Neural crest cell (in vitro differentiated cells): ENCODE measurements at regions not wholly inside any gene's neighbourhood (a gene's known extent, or its start where the extent isn't known, plus 50 kb on each side); places are given as distances from the start of the nearest gene placed in this dataset.

Experiments used
- DNase-seq: peaks from one replicate; pipeline ENCODE4 v3.0.0; 2021; ENCODE audit warnings: low read depth, mixed read lengths, low spot score
- H3K27ac Mint-ChIP-seq: one replicate; pipeline ENCODE4 v1.8.0; 2021; ENCODE audit warnings: mild to moderate bottlenecking, mixed read lengths; ENCODE audit not compliant: unreplicated experiment
- H3K27me3 Mint-ChIP-seq: 2 replicates; pipeline ENCODE4 v1.8.0; 2021; ENCODE audit warnings: low read depth, mild to moderate bottlenecking, mixed read lengths
- H3K36me3 Mint-ChIP-seq: 2 replicates; pipeline ENCODE4 v1.8.0; 2021; ENCODE audit warnings: low read depth, mild to moderate bottlenecking, mixed read lengths
- H3K4me1 Mint-ChIP-seq: 2 replicates; pipeline ENCODE4 v1.8.0; 2021; ENCODE audit warnings: mixed read lengths
- H3K4me3 Mint-ChIP-seq: one replicate; pipeline ENCODE4 v1.8.0; 2021; ENCODE audit warnings: mild to moderate bottlenecking, mixed read lengths
- H3K9me3 Mint-ChIP-seq: 2 replicates; pipeline ENCODE4 v1.8.0; 2021; ENCODE audit warnings: mixed read lengths
- TF ChIP-seq, protein P1 (sequence below): fragments of 200-600 bp; sonication (generic); conservative IDR thresholded peaks from 2 replicates; pipeline ENCODE4 v1.5.0; 2021; ENCODE audit warnings: antibody characterized with exemption, mild to moderate bottlenecking

DNA sequence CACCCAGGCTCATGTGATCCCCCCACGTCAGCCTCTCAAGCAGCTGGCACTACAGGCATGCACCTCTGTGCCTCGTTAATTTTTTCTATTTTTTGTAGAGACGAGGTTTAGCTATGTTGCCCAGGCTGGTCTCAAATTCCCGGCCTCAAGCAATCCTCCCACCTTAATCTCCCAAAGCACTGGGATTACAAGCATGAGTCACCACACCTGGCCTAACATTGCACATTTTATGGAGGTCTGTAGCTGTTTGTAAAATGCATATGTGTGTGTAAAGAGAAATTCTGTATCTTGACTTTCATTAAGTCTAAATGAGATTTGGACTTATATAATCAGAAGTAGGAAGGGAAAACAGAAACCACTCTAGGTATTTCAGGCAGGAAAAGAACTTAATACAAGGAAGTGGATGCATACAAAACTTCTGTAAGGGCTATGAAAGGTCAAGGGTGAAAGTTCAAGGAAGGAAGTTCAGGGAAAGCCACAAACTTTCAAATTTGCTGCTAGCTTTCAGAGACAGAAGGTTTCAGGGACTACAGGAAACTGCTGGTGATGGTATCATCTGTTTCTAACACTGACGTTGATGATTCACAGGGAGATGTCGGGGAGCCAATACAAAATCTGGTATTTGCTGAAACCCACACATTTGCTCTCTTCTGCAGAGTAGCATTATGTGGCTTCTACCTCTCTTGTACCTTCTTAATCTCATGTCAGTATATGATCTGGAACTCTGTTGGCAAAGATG, 209.4 kb downstream of the PIK3R1 start:
- no peak overlapping the region for H3K27ac Mint-ChIP-seq
- no peak for DNase-seq
- peaks cover 30% of the 10 kb centered on the region for H3K4me1 Mint-ChIP-seq
- TF ChIP-seq, protein P1, sequence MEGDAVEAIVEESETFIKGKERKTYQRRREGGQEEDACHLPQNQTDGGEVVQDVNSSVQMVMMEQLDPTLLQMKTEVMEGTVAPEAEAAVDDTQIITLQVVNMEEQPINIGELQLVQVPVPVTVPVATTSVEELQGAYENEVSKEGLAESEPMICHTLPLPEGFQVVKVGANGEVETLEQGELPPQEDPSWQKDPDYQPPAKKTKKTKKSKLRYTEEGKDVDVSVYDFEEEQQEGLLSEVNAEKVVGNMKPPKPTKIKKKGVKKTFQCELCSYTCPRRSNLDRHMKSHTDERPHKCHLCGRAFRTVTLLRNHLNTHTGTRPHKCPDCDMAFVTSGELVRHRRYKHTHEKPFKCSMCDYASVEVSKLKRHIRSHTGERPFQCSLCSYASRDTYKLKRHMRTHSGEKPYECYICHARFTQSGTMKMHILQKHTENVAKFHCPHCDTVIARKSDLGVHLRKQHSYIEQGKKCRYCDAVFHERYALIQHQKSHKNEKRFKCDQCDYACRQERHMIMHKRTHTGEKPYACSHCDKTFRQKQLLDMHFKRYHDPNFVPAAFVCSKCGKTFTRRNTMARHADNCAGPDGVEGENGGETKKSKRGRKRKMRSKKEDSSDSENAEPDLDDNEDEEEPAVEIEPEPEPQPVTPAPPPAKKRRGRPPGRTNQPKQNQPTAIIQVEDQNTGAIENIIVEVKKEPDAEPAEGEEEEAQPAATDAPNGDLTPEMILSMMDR, result no peak
- no peaks in the 10 kb centered on the region for H3K36me3 Mint-ChIP-seq
- H3K4me3 Mint-ChIP-seq, result no peak overlapping the region
- H3K27me3 Mint-ChIP-seq, result no peaks in the 10 kb centered on the region
- H3K9me3 Mint-ChIP-seq, result no peaks in the 10 kb centered on the region

DNA sequence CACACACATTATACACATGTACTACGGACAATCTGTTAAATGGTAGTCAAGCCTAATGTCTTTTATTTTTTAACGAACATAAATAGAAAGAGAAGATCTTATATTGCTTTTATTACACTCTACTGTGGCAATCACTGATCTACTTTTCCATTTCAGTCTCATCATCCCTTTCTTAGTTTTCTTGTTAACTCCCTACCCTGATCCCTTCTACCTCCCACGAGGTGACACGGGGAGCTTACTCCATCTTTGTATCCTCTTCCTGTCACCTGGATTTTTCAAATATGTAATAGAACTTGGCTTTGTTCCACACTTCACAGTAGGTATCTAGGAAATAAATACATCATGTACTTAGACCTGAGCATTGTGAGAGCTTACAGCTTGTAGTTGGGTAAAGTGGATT, 211.0 kb downstream of the PIK3R1 start:
- Mint-ChIP-seq H3K27ac (no peak overlapping the region), H3K4me3 (no peak overlapping the region), H3K4me1 (peaks cover 17% of the 10 kb centered on the region), H3K36me3 (no peaks in the 10 kb centered on the region), H3K9me3 (no peaks in the 10 kb centered on the region), H3K27me3 (no peaks in the 10 kb centered on the region)
- TF ChIP-seq, protein P1, result no peak
- DNase-seq, result no peak

DNA sequence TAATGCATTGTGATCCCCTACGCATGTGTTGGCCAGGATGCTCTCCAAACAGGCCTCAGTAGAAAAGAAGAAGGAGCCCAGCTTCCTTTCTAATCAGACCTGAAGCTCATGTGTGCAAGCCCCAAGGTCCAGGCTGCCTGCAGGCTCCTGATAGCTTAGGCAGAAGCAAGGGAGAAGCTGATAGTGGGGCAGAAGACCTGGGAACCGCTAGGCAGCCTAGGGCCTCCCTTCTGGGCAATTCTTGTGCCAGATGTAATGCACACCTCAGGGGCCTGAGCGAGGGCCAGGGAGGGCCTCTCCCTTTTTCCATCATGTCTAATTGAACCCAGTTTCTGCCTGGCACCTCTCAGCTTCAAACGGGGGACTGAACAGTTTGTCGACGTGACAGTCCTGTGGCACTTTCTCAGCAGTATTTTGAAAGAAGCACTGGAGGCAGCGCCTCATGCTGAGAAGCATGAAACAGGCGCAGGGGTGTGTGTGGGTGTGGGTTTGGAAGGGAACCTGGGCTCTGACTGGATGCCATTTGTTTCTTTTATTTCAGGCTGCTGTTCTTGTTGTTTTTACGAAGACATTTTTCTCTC, 212.8 kb downstream of the PIK3R1 start:
- no peaks in the 10 kb centered on the region for H3K27me3 Mint-ChIP-seq
- no peak overlapping the region for H3K4me3 Mint-ChIP-seq
- peak overlapping the region; percentile 69 for H3K27ac Mint-ChIP-seq
- TF ChIP-seq, protein P1, result no peak
- H3K36me3 Mint-ChIP-seq, result no peaks in the 10 kb centered on the region
- H3K9me3 Mint-ChIP-seq, result no peaks in the 10 kb centered on the region
- H3K4me1 Mint-ChIP-seq, result peaks cover 17% of the 10 kb centered on the region
- no peak for DNase-seq

DNA sequence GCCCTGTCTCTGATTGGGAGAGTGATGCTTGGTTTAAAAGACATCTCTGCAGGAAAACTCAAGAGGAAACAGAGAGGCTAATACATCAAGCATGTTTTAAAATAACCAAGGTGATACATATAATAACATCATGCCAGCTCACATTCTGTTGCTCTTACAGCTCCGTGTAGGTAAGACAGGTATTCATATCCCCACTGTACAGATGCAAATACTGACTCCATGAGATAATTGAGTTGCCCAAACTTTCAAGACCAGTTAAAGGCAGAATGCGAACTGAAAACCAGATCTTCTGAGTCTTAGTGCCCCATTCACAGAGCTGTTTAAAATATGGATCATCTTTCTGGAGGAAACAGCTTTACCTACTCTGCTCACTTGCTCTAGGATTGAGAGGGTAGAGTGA, 214.0 kb downstream of the PIK3R1 start:
- Mint-ChIP-seq H3K27ac (no peak overlapping the region), H3K4me1 (peaks cover 23% of the 10 kb centered on the region), H3K9me3 (no peaks in the 10 kb centered on the region), H3K36me3 (no peaks in the 10 kb centered on the region), H3K4me3 (no peak overlapping the region), H3K27me3 (no peaks in the 10 kb centered on the region)
- no peak for DNase-seq
- TF ChIP-seq, protein P1, result no peak

DNA sequence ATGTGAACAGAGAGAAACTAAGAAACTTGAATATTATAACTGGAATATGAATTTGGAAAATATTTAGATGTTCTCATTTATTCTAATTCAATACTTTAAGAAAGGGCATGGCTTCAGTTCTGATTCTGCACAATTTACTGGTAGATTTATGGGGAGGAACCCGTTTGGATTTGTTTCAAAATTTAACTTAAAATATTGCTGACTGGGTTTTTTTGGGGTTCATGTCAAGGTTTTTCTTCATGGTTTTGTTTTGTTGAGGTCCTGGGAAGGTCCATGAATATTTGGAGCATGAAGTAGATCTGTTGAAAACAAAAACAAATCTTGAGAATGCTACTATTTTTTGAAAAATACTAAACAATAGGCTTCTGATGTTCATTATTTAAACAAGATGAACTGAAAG, 214.7 kb downstream of the PIK3R1 start:
- H3K4me1 Mint-ChIP-seq, result peaks cover 20% of the 10 kb centered on the region
- no peaks in the 10 kb centered on the region for H3K27me3 Mint-ChIP-seq
- TF ChIP-seq, protein P1, result no peak
- no peaks in the 10 kb centered on the region for H3K36me3 Mint-ChIP-seq
- no peak overlapping the region for H3K27ac Mint-ChIP-seq
- H3K4me3 Mint-ChIP-seq, result no peak overlapping the region
- no peaks in the 10 kb centered on the region for H3K9me3 Mint-ChIP-seq
- no peak for DNase-seq
